ENCODE measurements at regions not wholly inside any gene's neighbourhood (a gene's known extent, or its start where the extent isn't known, plus 50 kb on each side); places are given as distances from the start of the nearest gene placed in this dataset.

GRCh38 chr5:12837592-12837991, 933.3 kb upstream of the CTNND2 start:
- Histone ChIP-seq H4K8ac (ENCODE audit: extremely low read depth, insufficient read depth, low read length) (no peak overlapping the region), H3K23ac (ENCODE audit: insufficient read length) (no peak overlapping the region), H3K27me3 (replicated peaks in 1 of 4; ENCODE audit: control insufficient read depth in 3 of 4, extremely low read depth in 1 of 4, insufficient read depth in 3 of 4, low read length in 3 of 4) (no peaks in the 10 kb centered on the region), H4K20me1 (replicated peaks in 1 of 2; ENCODE audit: control insufficient read depth in 1 of 2, insufficient read depth in 2 of 2, low read length in 2 of 2) (no peaks in the 10 kb centered on the region), H3K18ac (ENCODE audit: extremely low read depth, low read length) (no peak overlapping the region), H4K5ac (ENCODE audit: insufficient read length, low read depth, low read length) (no peak overlapping the region), H2AK5ac (ENCODE audit: low read depth, low read length) (no peak overlapping the region), H3K79me2 (ENCODE audit: control insufficient read depth in 1 of 2, insufficient read depth in 2 of 2, low read length in 2 of 2) (no peaks in the 10 kb centered on the region), H3K56ac (replicated peaks; ENCODE audit: insufficient read length, low read depth, low read length) (no peak overlapping the region), H3K36me3 (ENCODE audit: control insufficient read depth in 2 of 4, insufficient read depth in 4 of 4, low read length in 3 of 4) (no peaks in the 10 kb centered on the region), H3K14ac (ENCODE audit: insufficient read length) (no peak overlapping the region), H4K91ac (replicated peaks; ENCODE audit: insufficient read length, low read length) (no peak overlapping the region), H2BK5ac (ENCODE audit: low read depth, low read length) (no peak overlapping the region), H2BK120ac (replicated peaks; ENCODE audit: low read depth, low read length) (no peak overlapping the region), H3K79me1 (ENCODE audit: low read depth, low read length) (no peaks in the 10 kb centered on the region), H3K9ac (replicated peaks in 1 of 4; ENCODE audit: extremely low read depth in 1 of 4, low read depth in 3 of 4, low read length in 3 of 4) (no peak overlapping the region), H3K23me2 (ENCODE audit: low read depth, low read length) (no peaks in the 10 kb centered on the region), H3K9me3 (ENCODE audit: insufficient read depth in 2 of 2, low read depth in 1 of 2, low read length in 1 of 2) (no peaks in the 10 kb centered on the region), H3K4me1 (replicated peaks in 1 of 4; ENCODE audit: control insufficient read depth in 3 of 4, insufficient read depth in 4 of 4, low read length in 3 of 4) (no peaks in the 10 kb centered on the region), H3K4me3 (ENCODE audit: extremely low read depth in 1 of 4, insufficient read depth in 2 of 4, low read depth in 3 of 4, low read length in 4 of 4) (no peak overlapping the region), H3K27ac (ENCODE audit: low read depth, low read length) (no peak overlapping the region), H2BK15ac (ENCODE audit: low read length) (no peak overlapping the region), H2BK20ac (ENCODE audit: low read length) (no peak overlapping the region), H2AFZ (ENCODE audit: low read length) (0 out of 2 replicates have a peak overlapping the region, but pooled peaks have one; percentile 5), H3K4ac (replicated peaks; ENCODE audit: insufficient read length, low read depth, low read length) (no peak overlapping the region), H3K4me2 (ENCODE audit: insufficient read depth in 1 of 2, low read depth in 2 of 2, low read length in 2 of 2) (no peak overlapping the region), H2BK12ac (ENCODE audit: low read depth, low read length) (no peak overlapping the region)
- WGBS, 2 experiments (ENCODE audit: extremely low coverage in 1 of 2, insufficient coverage in 1 of 2, insufficient read length in 1 of 2, insufficient replicate concordance in 2 of 2, low coverage in 1 of 2, low lambda C conversion rate in 2 of 2, missing lambda C conversion rate in 1 of 2): 68% methylated on average over 5 of the region's 5 CpGs; no CpG with 5 or more reads in 1 of the 2 experiments
- FAIRE-seq: no peak
- no peak for TF ChIP-seq KDM4A (IDR thresholded peaks at IDR 0.05; ENCODE audit: low read depth, low read length, severe bottlenecking)
- TF ChIP-seq CHD2 (IDR thresholded peaks at IDR 0.05; ENCODE audit: low read length): no peak
- TF ChIP-seq TBP (IDR thresholded peaks at IDR 0.05; ENCODE audit: low read depth, low read length): no peak
- no peak for TF ChIP-seq FOSL1 (IDR thresholded peaks at IDR 0.05; ENCODE audit: insufficient read depth, low read depth, low read length)
- TF ChIP-seq HDAC2 (IDR thresholded peaks at IDR 0.05; ENCODE audit: borderline replicate concordance in 1 of 2, low read depth in 2 of 2, low read length in 2 of 2): no peak
- no peak for TF ChIP-seq RXRA (IDR thresholded peaks at IDR 0.05; ENCODE audit: insufficient read depth, low read depth, low read length)
- TF ChIP-seq CEBPB (IDR thresholded peaks at IDR 0.05; ENCODE audit: low read depth, low read length): no peak
- no peak for TF ChIP-seq SP4 (IDR thresholded peaks at IDR 0.05; ENCODE audit: low read length)
- no peak for TF ChIP-seq TCF12 (IDR thresholded peaks at IDR 0.05; ENCODE audit: low read depth, low read length)
- TF ChIP-seq POU5F1 (IDR thresholded peaks at IDR 0.05; ENCODE audit: low read depth, low read length): no peak
- no peak for TF ChIP-seq RFX5 (IDR thresholded peaks at IDR 0.05; ENCODE audit: borderline replicate concordance, low read depth, low read length)
- no peak for TF ChIP-seq YY1 (IDR thresholded peaks at IDR 0.05; ENCODE audit: low read depth, low read length)
- no peak for TF ChIP-seq USF2 (IDR thresholded peaks at IDR 0.05; ENCODE audit: low read length)
- CTCF ChIA-PET (ENCODE audit: partially characterized antibody): interaction anchor here (0.5 to 1.2 kb wide), 2 partner anchors 176 to 739 kb away, joined by 3 read pairs; no protein-coding TSS in a partner anchor
- no peak for DNase-seq (ENCODE audit: low read depth in 1 of 2, low spot score in 2 of 2)
- POLR2A ChIA-PET (ENCODE audit: partially characterized antibody): no interaction called here

All from H1 (cell line).